Breast epithelium (tissue), 4 donors: ENCODE measurements at regions not wholly inside any gene's neighbourhood (a gene's known extent, or its start where the extent isn't known, plus 50 kb on each side); places are given as distances from the start of the nearest gene placed in this dataset.

Source experiments
- DNase-seq, 2 donors: peaks; one replicate each; pipeline ENCODE4 v3.0.0-alpha.2; 2019; ENCODE audit warnings: low spot score in 2 of 2
- H3K27ac ChIP-seq, 2 donors: fragments of 200-600 bp; sonication (generic) in 1 of 2; one replicate each; pipeline ENCODE4 v1.5.1; 2016 to 2019; ENCODE audit warnings: mild to moderate bottlenecking in 1 of 2
- H3K27me3 ChIP-seq, 2 donors: fragments of 200-600 bp; sonication (generic) in 1 of 2; one replicate each; pipeline versions ENCODE4 v1.5.1 to v1.6.0; 2017 to 2019; ENCODE audit warnings: control low read depth in 1 of 2, mild to moderate bottlenecking in 1 of 2
- H3K36me3 ChIP-seq: fragments of 200-600 bp; one replicate; pipeline ENCODE4 v1.5.1; 2019
- H3K4me1 ChIP-seq, 2 donors: fragments of 200-600 bp; sonication (generic); one replicate each; pipeline ENCODE4 v1.5.1; 2016 to 2019; ENCODE audit warnings: control low read depth in 1 of 2
- H3K4me3 ChIP-seq, 3 donors: fragments of 200-600 bp; sonication (generic); 1 replicate in 2 of 3; 2 replicates in 1 of 3; pipeline ENCODE4 v1.5.1; 2016 to 2019; ENCODE audit warnings: mild to moderate bottlenecking in 3 of 3, moderate library complexity in 2 of 3
- H3K9me3 ChIP-seq, 2 donors: fragments of 200-600 bp; sonication (generic) in 1 of 2; one replicate each; pipeline ENCODE4 v1.5.1; 2016 to 2019; ENCODE audit warnings: control low read depth in 1 of 2
- CTCF ChIP-seq, 3 donors: fragments of 450-650 bp; IDR thresholded peaks; one replicate each; pipeline ENCODE4 v1.5.1; 2016 to 2017; ENCODE audit warnings: antibody characterized with exemption in 3 of 3, mild to moderate bottlenecking in 3 of 3, moderate library complexity in 3 of 3
- POLR2A ChIP-seq: fragments of 450-650 bp; IDR thresholded peaks from one replicate; pipeline ENCODE4 v1.6.1; 2016; ENCODE audit warnings: antibody characterized with exemption, mild to moderate bottlenecking, moderate library complexity
- POLR2AphosphoS5 ChIP-seq, 3 donors: sonication (generic); formaldehyde crosslinking; IDR thresholded peaks; one replicate each; pipeline ENCODE4 v1.6.1; 2017; ENCODE audit warnings: antibody characterized with exemption in 3 of 3
- intact Hi-C: fragments of 100-400 bp; cut with DNase I; formaldehyde crosslinking; loops from one replicate; pipeline ENCODE4 v1.15.1; 2023; ENCODE audit warnings: low total_unique reads

GRCh38 chr5:152135827-152136226, 211.2 kb upstream of the GLRA1 start:
- intact Hi-C loops = no loop called here
- H3K4me3 ChIP-seq = no peak overlapping the region
- no peaks in the 10 kb centered on the region for H3K27me3 ChIP-seq
- DNase-seq = no peak
- H3K9me3 ChIP-seq = no peaks in the 10 kb centered on the region
- TF ChIP-seq POLR2AphosphoS5 (IDR thresholded peaks at IDR 0.05) (no peak), CTCF (IDR thresholded peaks at IDR 0.05) (no peak), POLR2A (no peak)
- no peaks in the 10 kb centered on the region for H3K36me3 ChIP-seq
- no peaks in the 10 kb centered on the region for H3K4me1 ChIP-seq
- no peak overlapping the region for H3K27ac ChIP-seq

GRCh38 chr5:152125661-152126205, 201.1 kb upstream of the GLRA1 start:
- no peak for DNase-seq
- no peaks in the 10 kb centered on the region for H3K27me3 ChIP-seq
- H3K4me1 ChIP-seq = no peaks in the 10 kb centered on the region
- H3K4me3 ChIP-seq = no peak overlapping the region
- TF ChIP-seq POLR2AphosphoS5 (IDR thresholded peaks at IDR 0.05) (no peak), CTCF (IDR thresholded peaks at IDR 0.05) (no peak), POLR2A (no peak)
- no peaks in the 10 kb centered on the region for H3K36me3 ChIP-seq
- intact Hi-C loops = no loop called here
- no peaks in the 10 kb centered on the region for H3K9me3 ChIP-seq
- no peak overlapping the region for H3K27ac ChIP-seq

GRCh38 chr5:152124409-152125041, 199.9 kb upstream of the GLRA1 start:
- Histone ChIP-seq H3K36me3 (no peaks in the 10 kb centered on the region), H3K27me3 (no peaks in the 10 kb centered on the region), H3K27ac (no peak overlapping the region), H3K9me3 (no peaks in the 10 kb centered on the region), H3K4me3 (no peak overlapping the region), H3K4me1 (no peaks in the 10 kb centered on the region)
- TF ChIP-seq CTCF (IDR thresholded peaks at IDR 0.05) (no peak), POLR2AphosphoS5 (IDR thresholded peaks at IDR 0.05) (no peak), POLR2A (no peak)
- no peak for DNase-seq
- intact Hi-C loops = no loop called here

GRCh38 chr5:152118676-152119470, 194.2 kb upstream of the GLRA1 start:
- TF ChIP-seq CTCF (IDR thresholded peaks at IDR 0.05) (no peak), POLR2A (no peak), POLR2AphosphoS5 (IDR thresholded peaks at IDR 0.05) (no peak)
- intact Hi-C loops = loop anchor here (1.0 kb wide), 1 partner anchor 10 kb away; no protein-coding TSS in a partner anchor

GRCh38 chr5:152116934-152117333, 192.3 kb upstream of the GLRA1 start:
- no peak for DNase-seq
- Histone ChIP-seq H3K4me3 (no peak overlapping the region), H3K9me3 (no peaks in the 10 kb centered on the region), H3K36me3 (no peaks in the 10 kb centered on the region), H3K27ac (no peak overlapping the region), H3K27me3 (no peaks in the 10 kb centered on the region), H3K4me1 (no peaks in the 10 kb centered on the region)
- intact Hi-C loops = no loop called here
- TF ChIP-seq POLR2AphosphoS5 (IDR thresholded peaks at IDR 0.05) (no peak), POLR2A (no peak), CTCF (IDR thresholded peaks at IDR 0.05) (no peak)

More at GRCh38 chr5:152118676-152119470, 194.2 kb upstream of the GLRA1 start:
- no peaks in the 10 kb centered on the region for H3K9me3 ChIP-seq
- H3K36me3 ChIP-seq = no peaks in the 10 kb centered on the region
- H3K4me1 ChIP-seq = no peaks in the 10 kb centered on the region
- no peak overlapping the region for H3K27ac ChIP-seq
- H3K27me3 ChIP-seq = no peaks in the 10 kb centered on the region
- H3K4me3 ChIP-seq = no peak overlapping the region
- DNase-seq = no peak
